ENCODE measurements at regions not wholly inside any gene's neighbourhood (a gene's known extent, or its start where the extent isn't known, plus 50 kb on each side); places are given as distances from the start of the nearest gene placed in this dataset.

- Histone ChIP-seq H3K36me3 (no peaks in the 10 kb centered on the region), H3K9me3 (ENCODE audit: severe bottlenecking) (no peaks in the 10 kb centered on the region), H3K27ac (no peak overlapping the region), H3K4me3 (ENCODE audit: low read depth, low read length) (no peak overlapping the region), H3K27me3 (ENCODE audit: insufficient read depth, low read depth, severe bottlenecking) (no peaks in the 10 kb centered on the region)
- TF ChIP-seq, protein P1, sequence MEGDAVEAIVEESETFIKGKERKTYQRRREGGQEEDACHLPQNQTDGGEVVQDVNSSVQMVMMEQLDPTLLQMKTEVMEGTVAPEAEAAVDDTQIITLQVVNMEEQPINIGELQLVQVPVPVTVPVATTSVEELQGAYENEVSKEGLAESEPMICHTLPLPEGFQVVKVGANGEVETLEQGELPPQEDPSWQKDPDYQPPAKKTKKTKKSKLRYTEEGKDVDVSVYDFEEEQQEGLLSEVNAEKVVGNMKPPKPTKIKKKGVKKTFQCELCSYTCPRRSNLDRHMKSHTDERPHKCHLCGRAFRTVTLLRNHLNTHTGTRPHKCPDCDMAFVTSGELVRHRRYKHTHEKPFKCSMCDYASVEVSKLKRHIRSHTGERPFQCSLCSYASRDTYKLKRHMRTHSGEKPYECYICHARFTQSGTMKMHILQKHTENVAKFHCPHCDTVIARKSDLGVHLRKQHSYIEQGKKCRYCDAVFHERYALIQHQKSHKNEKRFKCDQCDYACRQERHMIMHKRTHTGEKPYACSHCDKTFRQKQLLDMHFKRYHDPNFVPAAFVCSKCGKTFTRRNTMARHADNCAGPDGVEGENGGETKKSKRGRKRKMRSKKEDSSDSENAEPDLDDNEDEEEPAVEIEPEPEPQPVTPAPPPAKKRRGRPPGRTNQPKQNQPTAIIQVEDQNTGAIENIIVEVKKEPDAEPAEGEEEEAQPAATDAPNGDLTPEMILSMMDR (IDR thresholded peaks at IDR 0.05; ENCODE audit: low read depth, low read length), result no peak
- no peak for DNase-seq
Measured at GRCh38 chr6:155693573-155694418, 238.2 kb upstream of the NOX3 start.

DNA sequence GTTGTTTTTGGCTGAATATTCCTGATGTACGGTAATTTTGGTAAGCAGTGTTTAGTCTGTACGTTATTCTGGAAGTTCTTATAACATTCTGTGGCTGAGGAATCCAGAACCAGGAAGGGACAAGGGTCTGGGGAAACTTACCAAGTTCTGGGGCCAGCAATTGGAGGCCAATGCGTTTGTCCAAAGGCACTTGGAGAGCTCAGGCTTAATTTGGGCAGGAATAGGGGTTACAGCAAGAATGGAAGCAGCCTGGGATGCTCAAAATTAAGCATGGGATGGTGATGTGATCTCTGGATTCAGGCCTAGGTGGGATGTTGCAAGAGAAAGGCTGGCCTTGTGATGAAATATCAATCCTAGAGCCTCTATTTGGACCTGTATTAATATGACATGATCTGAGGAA, 235.2 kb upstream of the NOX3 start:
- H3K27ac ChIP-seq, result no peak overlapping the region
- no peak overlapping the region for H3K4me3 ChIP-seq (ENCODE audit: low read depth, low read length)
- no peak for DNase-seq
- no peaks in the 10 kb centered on the region for H3K9me3 ChIP-seq (ENCODE audit: severe bottlenecking)
- TF ChIP-seq, protein P1 (IDR thresholded peaks at IDR 0.05; ENCODE audit: low read depth, low read length), result no peak
- H3K36me3 ChIP-seq, result no peaks in the 10 kb centered on the region
- H3K27me3 ChIP-seq (ENCODE audit: insufficient read depth, low read depth, severe bottlenecking), result no peaks in the 10 kb centered on the region

DNA sequence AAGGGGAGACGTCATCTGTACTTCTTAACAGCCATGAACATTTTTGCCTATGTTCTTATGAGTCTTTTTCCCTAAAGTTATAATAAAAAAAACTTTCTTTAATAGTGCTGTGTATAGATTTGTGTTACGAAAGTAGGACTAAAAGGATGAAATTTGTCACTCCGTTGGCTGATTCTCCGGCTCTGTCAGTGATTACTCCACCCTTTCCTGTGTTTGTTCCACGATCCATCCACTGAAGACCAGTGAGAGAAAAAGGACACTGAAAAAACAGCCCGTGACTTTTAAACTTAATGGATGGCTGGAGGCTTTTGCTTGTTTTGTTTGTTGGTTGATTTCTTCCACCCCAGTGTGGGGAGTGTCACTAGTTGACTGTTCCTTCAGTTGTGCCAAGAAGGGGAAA, 232.0 kb upstream of the NOX3 start:
- Histone ChIP-seq H3K9me3 (ENCODE audit: severe bottlenecking) (no peaks in the 10 kb centered on the region), H3K27me3 (ENCODE audit: insufficient read depth, low read depth, severe bottlenecking) (no peaks in the 10 kb centered on the region), H3K27ac (no peak overlapping the region), H3K36me3 (no peaks in the 10 kb centered on the region), H3K4me3 (ENCODE audit: low read depth, low read length) (no peak overlapping the region)
- TF ChIP-seq, protein P1 (IDR thresholded peaks at IDR 0.05; ENCODE audit: low read depth, low read length), result no peak
- DNase-seq, result no peak

DNA sequence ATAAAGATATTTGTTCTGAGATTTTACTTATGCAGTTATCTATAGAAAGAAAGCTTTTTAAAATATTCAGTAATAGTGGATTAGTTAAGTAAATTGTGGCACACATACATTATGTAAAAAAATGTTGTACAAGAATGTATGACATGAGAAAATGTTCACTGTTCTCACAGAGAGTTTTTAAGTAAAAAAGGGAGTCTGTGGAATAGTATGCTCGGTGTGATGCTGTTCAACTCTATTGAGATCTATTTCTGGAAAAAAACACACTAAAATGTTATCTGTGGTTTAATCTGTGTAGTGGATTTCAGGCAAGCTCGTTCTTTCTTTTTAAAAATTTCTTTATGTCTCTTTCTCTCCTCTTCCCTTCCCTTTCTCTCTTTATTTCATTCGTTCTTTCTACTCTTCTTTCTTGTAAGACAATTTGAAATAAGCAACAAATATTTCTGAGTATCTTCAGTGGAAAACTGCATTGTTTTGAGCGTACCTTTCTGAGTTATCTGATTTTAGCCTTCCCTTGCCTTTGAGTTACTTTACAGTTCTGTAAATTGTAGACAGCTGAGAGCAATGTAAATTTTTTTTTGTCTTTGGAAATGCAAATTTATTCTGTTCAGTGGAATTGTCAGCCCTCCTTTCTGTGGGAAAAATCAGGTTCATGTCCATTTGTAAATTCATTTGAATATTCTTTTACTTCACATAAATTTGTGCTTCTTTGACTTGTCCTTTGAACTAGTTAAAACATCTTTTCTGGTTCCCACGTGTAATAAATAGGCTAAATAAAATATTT, 229.0 kb upstream of the NOX3 start:
- no peaks in the 10 kb centered on the region for H3K27me3 ChIP-seq (ENCODE audit: insufficient read depth, low read depth, severe bottlenecking)
- no peak overlapping the region for H3K4me3 ChIP-seq (ENCODE audit: low read depth, low read length)
- TF ChIP-seq, protein P1 (IDR thresholded peaks at IDR 0.05; ENCODE audit: low read depth, low read length), result no peak
- no peak overlapping the region for H3K27ac ChIP-seq
- no peaks in the 10 kb centered on the region for H3K9me3 ChIP-seq (ENCODE audit: severe bottlenecking)
- no peaks in the 10 kb centered on the region for H3K36me3 ChIP-seq
- no peak for DNase-seq

DNA sequence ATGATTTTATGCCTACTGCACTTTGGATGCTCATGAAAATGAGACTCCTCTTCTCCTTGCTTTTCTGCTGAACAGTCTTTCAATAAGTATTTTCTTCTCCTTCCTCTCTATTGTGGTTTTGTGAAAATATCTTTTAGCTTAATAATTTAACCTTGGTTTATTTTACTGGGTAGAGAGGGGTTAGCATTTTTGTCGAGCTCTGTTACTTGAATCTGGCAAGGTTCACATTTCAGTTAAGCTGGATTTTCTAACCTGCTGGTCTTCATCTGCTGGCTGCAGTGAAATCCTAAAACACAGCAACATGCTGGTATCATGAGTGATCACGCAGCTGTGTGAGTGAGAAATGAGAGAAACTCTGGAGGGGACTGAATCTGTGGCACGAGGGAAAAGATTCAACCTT, 222.7 kb upstream of the NOX3 start:
- no peaks in the 10 kb centered on the region for H3K36me3 ChIP-seq
- H3K9me3 ChIP-seq (ENCODE audit: severe bottlenecking), result no peaks in the 10 kb centered on the region
- H3K4me3 ChIP-seq (ENCODE audit: low read depth, low read length), result no peak overlapping the region
- H3K27me3 ChIP-seq (ENCODE audit: insufficient read depth, low read depth, severe bottlenecking), result no peaks in the 10 kb centered on the region
- H3K27ac ChIP-seq, result no peak overlapping the region
- TF ChIP-seq, protein P1 (IDR thresholded peaks at IDR 0.05; ENCODE audit: low read depth, low read length), result no peak
- DNase-seq, result no peak

Data from WERI-Rb-1 (cell line).